NCI-H2196 (cell line): ENCODE measurements at regions not wholly inside any gene's neighbourhood (a gene's known extent, or its start where the extent isn't known, plus 50 kb on each side); places are given as distances from the start of the nearest gene placed in this dataset.

Experiments
- DNase-seq: peaks from one replicate; lab custom pipeline; 2025; ENCODE audit not compliant: unreplicated experiment; lab: John Stamatoyannopoulos, UW

GRCh38 chr16:31700530-31701388 is 172.8 kb upstream of the ZNF267 start:
- DNase-seq = no peak

- no peak for DNase-seq
Measured at GRCh38 chr16:31701734-31702133, 171.9 kb upstream of the ZNF267 start.

- no peak for DNase-seq
Measured at GRCh38 chr16:31702796-31703195, 170.8 kb upstream of the ZNF267 start.

- no peak for DNase-seq
Measured at GRCh38 chr16:31703526-31704128, 170.0 kb upstream of the ZNF267 start.

- no peak for DNase-seq
Measured at GRCh38 chr16:31704138-31704537, 169.5 kb upstream of the ZNF267 start.

- DNase-seq = no peak
Measured at GRCh38 chr16:31705371-31705770, 168.2 kb upstream of the ZNF267 start.

- no peak for DNase-seq
Measured at GRCh38 chr16:31706318-31706717, 167.3 kb upstream of the ZNF267 start.

- no peak for DNase-seq
Measured at GRCh38 chr16:31706925-31707324, 166.7 kb upstream of the ZNF267 start.

- no peak for DNase-seq
Measured at GRCh38 chr16:31707743-31708335, 165.8 kb upstream of the ZNF267 start.

- DNase-seq = no peak
Measured at GRCh38 chr16:31708348-31708747, 165.3 kb upstream of the ZNF267 start.

GRCh38 chr16:31709181-31709580 is 164.4 kb upstream of the ZNF267 start:
- DNase-seq = no peak

- DNase-seq = no peak
Measured at GRCh38 chr16:31710134-31710533, 163.5 kb upstream of the ZNF267 start.

GRCh38 chr16:31710880-31711279 is 162.7 kb upstream of the ZNF267 start:
- no peak for DNase-seq

GRCh38 chr16:31711344-31711845 is 162.2 kb upstream of the ZNF267 start:
- DNase-seq = no peak

GRCh38 chr16:31712064-31712540 is 161.5 kb upstream of the ZNF267 start:
- no peak for DNase-seq

GRCh38 chr16:31713071-31713944 is 160.3 kb upstream of the ZNF267 start:
- DNase-seq = peak; percentile 92

- DNase-seq = no peak
Measured at GRCh38 chr16:31713945-31714902, 159.4 kb upstream of the ZNF267 start.

- no peak for DNase-seq
Measured at GRCh38 chr16:31714903-31715504, 158.6 kb upstream of the ZNF267 start.

- no peak for DNase-seq
Measured at GRCh38 chr16:31715915-31716314, 157.7 kb upstream of the ZNF267 start.
